GM12873 (cell line): ENCODE measurements at regions not wholly inside any gene's neighbourhood (a gene's known extent, or its start where the extent isn't known, plus 50 kb on each side); places are given as distances from the start of the nearest gene placed in this dataset.

Source experiments
- TF ChIP-seq, protein P1 (sequence below): IDR thresholded peaks from 2 replicates; pipeline ENCODE4 v1.5.1; 2012; ENCODE audit warnings: low read depth, mild to moderate bottlenecking, moderate library complexity, low read length, control low read depth; ENCODE audit not compliant: insufficient read depth; ENCODE audit errors: missing control alignments

DNA sequence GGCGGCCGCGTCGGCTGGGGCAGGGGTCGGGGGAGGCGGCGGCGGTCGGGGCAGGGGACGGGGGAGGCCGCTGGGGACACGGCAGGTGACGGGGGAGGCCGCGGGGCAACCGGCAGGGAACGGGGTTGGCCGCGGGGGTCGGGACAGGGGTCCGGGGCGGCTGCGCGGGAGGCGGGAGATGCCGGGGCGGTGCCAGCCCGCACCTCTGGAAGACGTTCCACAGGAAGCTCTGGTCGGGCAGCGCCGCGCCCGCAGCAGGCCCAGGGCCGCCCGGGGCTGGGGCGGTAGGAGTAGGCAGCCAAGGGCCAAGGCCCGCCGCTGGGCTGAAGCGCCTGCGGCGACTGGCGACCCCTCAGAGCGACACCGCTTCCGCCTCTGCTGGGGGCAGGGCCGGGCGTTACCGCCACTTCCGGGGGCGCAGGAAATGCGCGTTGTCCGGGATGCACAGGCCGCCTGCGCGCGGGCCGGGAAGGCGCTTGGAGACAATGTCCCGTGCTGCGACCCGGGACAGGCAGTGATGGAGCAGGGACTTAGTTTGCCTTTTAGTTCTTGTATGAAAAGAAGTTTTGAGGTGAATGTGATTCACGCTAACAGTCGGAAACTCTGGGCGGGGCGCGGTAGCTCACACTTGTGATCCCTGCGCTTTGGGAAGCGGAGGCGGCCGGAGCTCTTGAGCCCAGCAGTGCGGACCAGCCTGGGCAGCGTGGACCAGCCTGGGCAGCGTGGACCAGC lies 110.0 kb upstream of the LPCAT1 start:
- TF ChIP-seq, protein P1, sequence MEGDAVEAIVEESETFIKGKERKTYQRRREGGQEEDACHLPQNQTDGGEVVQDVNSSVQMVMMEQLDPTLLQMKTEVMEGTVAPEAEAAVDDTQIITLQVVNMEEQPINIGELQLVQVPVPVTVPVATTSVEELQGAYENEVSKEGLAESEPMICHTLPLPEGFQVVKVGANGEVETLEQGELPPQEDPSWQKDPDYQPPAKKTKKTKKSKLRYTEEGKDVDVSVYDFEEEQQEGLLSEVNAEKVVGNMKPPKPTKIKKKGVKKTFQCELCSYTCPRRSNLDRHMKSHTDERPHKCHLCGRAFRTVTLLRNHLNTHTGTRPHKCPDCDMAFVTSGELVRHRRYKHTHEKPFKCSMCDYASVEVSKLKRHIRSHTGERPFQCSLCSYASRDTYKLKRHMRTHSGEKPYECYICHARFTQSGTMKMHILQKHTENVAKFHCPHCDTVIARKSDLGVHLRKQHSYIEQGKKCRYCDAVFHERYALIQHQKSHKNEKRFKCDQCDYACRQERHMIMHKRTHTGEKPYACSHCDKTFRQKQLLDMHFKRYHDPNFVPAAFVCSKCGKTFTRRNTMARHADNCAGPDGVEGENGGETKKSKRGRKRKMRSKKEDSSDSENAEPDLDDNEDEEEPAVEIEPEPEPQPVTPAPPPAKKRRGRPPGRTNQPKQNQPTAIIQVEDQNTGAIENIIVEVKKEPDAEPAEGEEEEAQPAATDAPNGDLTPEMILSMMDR: no peak

GRCh38 chr5:1598950-1599737 lies 75.4 kb upstream of the LPCAT1 start:
- TF ChIP-seq, protein P1: peak; percentile 54

GRCh38 chr5:1594357-1595106 lies 70.8 kb upstream of the LPCAT1 start:
- TF ChIP-seq, protein P1: peak; percentile 73

DNA sequence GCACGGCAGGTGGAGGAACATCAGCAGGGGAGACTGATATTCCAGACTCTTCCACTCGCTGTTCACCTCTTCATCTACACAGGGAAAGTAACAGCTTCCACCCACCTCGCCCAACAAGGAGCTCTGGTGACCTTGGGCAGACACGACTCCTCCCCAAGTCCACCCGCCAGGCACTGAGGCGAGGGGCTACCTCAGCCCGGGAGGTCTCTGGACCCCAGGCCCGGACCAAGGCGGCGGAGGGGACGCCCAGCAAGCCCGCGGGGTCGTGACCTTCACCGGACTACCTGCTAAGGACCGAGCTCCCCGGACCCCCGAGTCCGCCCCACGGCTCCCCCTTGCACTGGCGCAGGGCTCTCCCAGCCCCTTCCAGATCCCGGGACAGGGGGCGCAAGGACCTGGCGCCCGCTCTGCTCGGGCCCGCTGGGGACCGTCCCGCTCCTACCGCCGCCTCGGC lies 70.2 kb upstream of the LPCAT1 start:
- TF ChIP-seq, protein P1: no peak
